ENCODE measurements at regions not wholly inside any gene's neighbourhood (a gene's known extent, or its start where the extent isn't known, plus 50 kb on each side); places are given as distances from the start of the nearest gene placed in this dataset.

DNA sequence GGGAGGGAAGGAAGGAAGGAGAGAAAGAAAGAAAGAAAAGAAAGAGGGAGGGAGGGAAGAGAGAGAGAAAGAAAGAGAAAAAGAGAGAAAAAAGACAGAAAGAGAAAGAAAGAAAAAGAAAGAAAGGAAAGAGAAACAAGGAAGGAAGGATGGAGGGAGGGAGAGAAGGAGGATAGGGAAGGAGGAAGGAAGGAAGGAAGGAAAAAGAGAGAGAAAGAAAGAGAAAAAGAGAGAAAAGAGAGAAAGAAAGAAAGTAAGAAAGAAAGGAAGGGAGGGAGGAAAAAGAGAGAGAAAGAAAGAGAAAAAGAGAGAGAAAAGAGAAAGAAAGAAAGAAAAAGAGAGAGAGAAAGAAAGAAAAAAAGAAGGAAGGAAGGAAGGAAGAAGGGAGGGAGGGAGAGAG, 105.8 kb upstream of the RBPJ start:
- Histone ChIP-seq H3K4me3 (ENCODE audit: low read length) (no peak overlapping the region), H3K36me3 (ENCODE audit: insufficient read depth, low read length) (no peaks in the 10 kb centered on the region), H3K9ac (ENCODE audit: low read depth, low read length) (no peak overlapping the region), H3K27ac (ENCODE audit: low read depth, low read length) (no peak overlapping the region), H3K4me1 (ENCODE audit: insufficient read depth, low read length) (no peaks in the 10 kb centered on the region), H3K27me3 (ENCODE audit: insufficient read depth, low read length) (no peaks in the 10 kb centered on the region), H3K9me3 (ENCODE audit: insufficient read depth, low read depth, low read length) (no peaks in the 10 kb centered on the region)

DNA sequence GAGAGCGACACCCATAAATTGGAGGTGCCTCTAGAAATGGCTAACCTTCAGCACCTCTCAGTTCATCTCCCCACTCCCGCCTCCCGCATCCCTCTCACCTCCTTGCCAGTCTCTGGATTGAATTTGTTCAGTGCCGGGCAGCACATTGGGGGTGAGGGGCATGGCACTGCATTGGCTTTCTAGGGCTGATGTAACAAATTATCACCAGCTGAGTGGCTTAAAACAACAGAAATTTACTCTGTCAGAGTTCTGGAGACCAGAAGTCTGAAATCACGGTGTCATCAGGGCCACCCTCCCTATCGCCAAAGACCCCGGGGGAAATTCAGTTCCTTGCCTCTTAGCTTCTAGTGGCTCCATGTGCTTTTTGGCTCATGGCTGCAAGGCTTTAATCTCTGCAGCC, 105.1 kb upstream of the RBPJ start:
- WGBS = 94% methylated on average over 7 of the region's 7 CpGs
- Histone ChIP-seq H3K9ac (ENCODE audit: low read depth, low read length) (no peak overlapping the region), H3K36me3 (ENCODE audit: insufficient read depth, low read length) (no peaks in the 10 kb centered on the region), H3K27ac (ENCODE audit: low read depth, low read length) (no peak overlapping the region), H3K9me3 (ENCODE audit: insufficient read depth, low read depth, low read length) (no peaks in the 10 kb centered on the region), H3K4me3 (ENCODE audit: low read length) (no peak overlapping the region), H3K27me3 (ENCODE audit: insufficient read depth, low read length) (no peaks in the 10 kb centered on the region), H3K4me1 (ENCODE audit: insufficient read depth, low read length) (no peaks in the 10 kb centered on the region)

DNA sequence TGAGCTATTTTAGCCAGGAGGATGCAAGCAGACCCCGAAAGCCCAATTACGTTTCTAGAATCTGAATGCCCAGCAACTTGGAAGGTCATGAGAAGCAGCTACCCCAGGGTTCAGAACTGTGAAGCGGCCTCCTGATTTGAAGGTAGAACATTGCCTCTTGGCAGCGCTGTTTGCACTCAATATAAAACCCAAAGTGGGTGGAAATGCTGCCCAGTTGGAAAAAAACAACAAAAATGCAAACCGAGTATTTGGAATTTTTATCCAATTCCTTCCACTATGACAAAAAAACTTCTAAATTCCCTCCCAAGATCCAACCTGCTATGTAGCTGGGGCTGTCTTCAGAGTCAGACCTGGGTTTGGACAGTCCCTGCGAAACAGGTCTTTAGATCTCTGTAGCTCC, 103.3 kb upstream of the RBPJ start:
- Histone ChIP-seq H3K9me3 (ENCODE audit: insufficient read depth, low read depth, low read length) (no peaks in the 10 kb centered on the region), H3K4me3 (ENCODE audit: low read length) (no peak overlapping the region), H3K36me3 (ENCODE audit: insufficient read depth, low read length) (no peaks in the 10 kb centered on the region), H3K9ac (ENCODE audit: low read depth, low read length) (no peak overlapping the region), H3K27ac (ENCODE audit: low read depth, low read length) (no peak overlapping the region), H3K4me1 (ENCODE audit: insufficient read depth, low read length) (no peaks in the 10 kb centered on the region), H3K27me3 (ENCODE audit: insufficient read depth, low read length) (no peaks in the 10 kb centered on the region)
- 95% methylated on average over 6 of the region's 6 CpGs for WGBS

- H3K9me3 ChIP-seq (ENCODE audit: insufficient read depth, low read depth, low read length) = no peaks in the 10 kb centered on the region
- H3K27me3 ChIP-seq (ENCODE audit: insufficient read depth, low read length) = no peaks in the 10 kb centered on the region
- H3K27ac ChIP-seq (ENCODE audit: low read depth, low read length) = no peak overlapping the region
- no peaks in the 10 kb centered on the region for H3K4me1 ChIP-seq (ENCODE audit: insufficient read depth, low read length)
- no peak overlapping the region for H3K4me3 ChIP-seq (ENCODE audit: low read length)
- WGBS = 88% methylated on average over 16 of the region's 16 CpGs
- no peak overlapping the region for H3K9ac ChIP-seq (ENCODE audit: low read depth, low read length)
- no peaks in the 10 kb centered on the region for H3K36me3 ChIP-seq (ENCODE audit: insufficient read depth, low read length)
These were observed 102.7 kb upstream of the RBPJ start for GRCh38 chr4:26217961-26218676.

- Histone ChIP-seq H3K36me3 (ENCODE audit: insufficient read depth, low read length) (no peaks in the 10 kb centered on the region), H3K27ac (ENCODE audit: low read depth, low read length) (no peak overlapping the region), H3K4me3 (ENCODE audit: low read length) (no peak overlapping the region), H3K27me3 (ENCODE audit: insufficient read depth, low read length) (no peaks in the 10 kb centered on the region), H3K9me3 (ENCODE audit: insufficient read depth, low read depth, low read length) (no peaks in the 10 kb centered on the region), H3K4me1 (ENCODE audit: insufficient read depth, low read length) (no peaks in the 10 kb centered on the region), H3K9ac (ENCODE audit: low read depth, low read length) (no peak overlapping the region)
- WGBS = 94% methylated on average over 12 of the region's 12 CpGs
These were observed 101.9 kb upstream of the RBPJ start for GRCh38 chr4:26218677-26219605.

DNA sequence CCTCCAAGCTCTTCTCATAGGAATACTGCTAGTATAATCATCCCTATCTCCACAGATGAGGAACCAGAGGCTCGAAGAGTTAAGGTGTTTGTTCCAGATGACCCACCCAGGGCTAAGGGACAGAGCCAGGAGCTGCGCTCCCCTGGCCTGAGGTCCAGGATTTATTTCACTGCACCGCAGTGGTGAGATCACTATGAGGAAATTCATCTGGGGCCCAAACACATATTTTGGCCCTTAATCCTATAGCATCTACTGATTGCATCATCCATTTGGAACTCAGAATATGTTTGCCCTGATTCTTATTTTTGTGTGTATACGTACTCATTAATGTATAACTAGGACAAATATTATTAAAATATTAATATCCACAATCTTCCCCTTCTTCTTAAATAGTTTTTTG, 100.1 kb upstream of the RBPJ start:
- Histone ChIP-seq H3K4me1 (ENCODE audit: insufficient read depth, low read length) (no peaks in the 10 kb centered on the region), H3K9me3 (ENCODE audit: insufficient read depth, low read depth, low read length) (no peaks in the 10 kb centered on the region), H3K4me3 (ENCODE audit: low read length) (no peak overlapping the region), H3K36me3 (ENCODE audit: insufficient read depth, low read length) (no peaks in the 10 kb centered on the region), H3K27ac (ENCODE audit: low read depth, low read length) (no peak overlapping the region), H3K9ac (ENCODE audit: low read depth, low read length) (no peak overlapping the region), H3K27me3 (ENCODE audit: insufficient read depth, low read length) (no peaks in the 10 kb centered on the region)
- whole genome bisulfite sequencing = 95% methylated on average over 3 of the region's 4 CpGs

DNA sequence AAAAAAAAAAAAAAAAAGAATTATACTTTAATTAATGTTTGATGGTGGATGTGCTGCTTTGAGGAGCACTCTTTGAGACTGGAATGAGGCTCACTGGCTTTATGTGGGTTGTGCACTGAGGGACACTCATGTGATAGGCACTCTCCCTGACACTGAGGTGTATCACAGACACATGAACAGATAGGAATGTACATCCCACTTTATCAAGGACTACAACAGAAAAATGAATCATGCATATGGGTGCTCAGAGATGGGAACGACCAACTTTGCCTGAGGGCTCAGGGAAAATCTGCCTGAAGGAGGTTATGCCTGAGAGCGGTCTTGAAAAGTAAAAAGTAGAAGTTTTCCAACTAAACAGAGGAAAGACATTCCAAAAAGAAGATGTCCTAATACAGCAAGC, 97.7 kb upstream of the RBPJ start:
- Histone ChIP-seq H3K36me3 (ENCODE audit: insufficient read depth, low read length) (no peaks in the 10 kb centered on the region), H3K27me3 (ENCODE audit: insufficient read depth, low read length) (no peaks in the 10 kb centered on the region), H3K4me3 (ENCODE audit: low read length) (no peak overlapping the region), H3K4me1 (ENCODE audit: insufficient read depth, low read length) (no peaks in the 10 kb centered on the region), H3K9ac (ENCODE audit: low read depth, low read length) (no peak overlapping the region), H3K27ac (ENCODE audit: low read depth, low read length) (no peak overlapping the region), H3K9me3 (ENCODE audit: insufficient read depth, low read depth, low read length) (no peaks in the 10 kb centered on the region)
- WGBS = 98% methylated on average over 2 of the region's 2 CpGs

DNA sequence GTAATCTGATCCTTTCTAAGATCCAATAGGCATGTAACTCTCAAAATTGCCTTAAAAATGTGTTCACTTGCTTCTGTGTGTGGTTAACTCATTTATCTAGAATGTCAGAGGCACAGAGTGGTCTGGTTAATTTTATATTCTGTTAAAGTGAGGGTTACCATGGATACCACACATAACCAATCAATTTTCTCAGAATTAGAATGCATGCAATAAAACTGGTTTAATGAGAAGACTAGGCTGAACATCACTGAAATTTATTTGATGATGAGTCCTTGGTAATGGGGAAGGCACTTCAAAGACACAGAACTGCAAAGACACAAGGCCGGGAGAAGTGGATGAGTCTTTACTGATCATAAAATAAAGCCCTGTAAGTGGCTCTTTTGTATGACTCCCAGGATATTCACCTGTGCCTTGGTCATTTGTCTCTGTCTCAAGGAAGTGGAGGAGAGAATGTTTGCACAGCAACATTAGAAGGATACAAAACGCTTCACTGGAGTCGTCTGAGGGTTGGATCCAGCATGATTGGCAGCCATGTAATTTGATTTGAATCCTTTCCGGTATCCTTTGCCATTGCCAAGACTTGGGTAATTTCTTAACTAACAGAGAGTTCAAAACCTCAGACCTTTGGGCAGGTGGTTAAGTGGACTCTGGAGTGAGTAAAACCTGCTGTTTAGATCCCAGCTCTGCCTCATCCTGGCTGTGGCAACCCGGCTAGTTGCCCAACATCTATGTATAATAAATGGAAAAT, 94.0 kb upstream of the RBPJ start:
- no peak overlapping the region for H3K27ac ChIP-seq (ENCODE audit: low read depth, low read length)
- no peaks in the 10 kb centered on the region for H3K36me3 ChIP-seq (ENCODE audit: insufficient read depth, low read length)
- no peak overlapping the region for H3K9ac ChIP-seq (ENCODE audit: low read depth, low read length)
- H3K9me3 ChIP-seq (ENCODE audit: insufficient read depth, low read depth, low read length) = no peaks in the 10 kb centered on the region
- 91% methylated on average over 5 of the region's 5 CpGs for WGBS
- no peaks in the 10 kb centered on the region for H3K4me1 ChIP-seq (ENCODE audit: insufficient read depth, low read length)
- no peak overlapping the region for H3K4me3 ChIP-seq (ENCODE audit: low read length)
- H3K27me3 ChIP-seq (ENCODE audit: insufficient read depth, low read length) = no peaks in the 10 kb centered on the region

DNA sequence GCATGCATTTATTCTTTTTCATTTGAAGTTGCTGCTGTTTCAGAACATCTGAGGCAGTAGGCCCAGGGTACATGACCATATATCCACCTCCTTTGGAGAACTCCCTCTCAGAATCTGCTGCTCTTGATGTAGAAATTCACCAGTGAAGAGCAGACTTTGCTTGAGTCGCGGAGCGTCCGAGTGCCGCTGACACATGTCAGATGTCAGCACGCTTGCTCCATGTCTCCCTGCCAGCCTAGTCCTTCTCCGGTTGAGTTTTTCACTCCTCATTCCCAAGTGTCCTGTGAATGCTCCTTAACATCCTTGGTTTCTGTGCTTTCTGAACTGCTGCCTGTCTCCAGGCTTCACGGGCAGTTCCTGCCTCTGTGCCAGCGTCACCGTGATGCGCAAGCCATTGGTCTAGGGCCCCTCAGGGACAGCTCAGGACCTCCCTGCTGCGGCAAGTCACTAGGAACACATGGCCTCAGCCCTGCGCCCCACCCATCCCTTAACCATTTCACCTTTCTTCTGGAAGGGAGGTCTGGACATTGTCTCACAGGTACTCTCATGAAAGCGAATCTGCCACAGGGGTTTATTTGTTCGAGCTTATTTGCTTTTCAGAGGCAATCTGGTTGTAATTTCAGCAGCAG, 93.1 kb upstream of the RBPJ start:
- 93% methylated on average over 15 of the region's 15 CpGs for WGBS
- Histone ChIP-seq H3K27me3 (ENCODE audit: insufficient read depth, low read length) (no peaks in the 10 kb centered on the region), H3K4me1 (ENCODE audit: insufficient read depth, low read length) (no peaks in the 10 kb centered on the region), H3K9ac (ENCODE audit: low read depth, low read length) (no peak overlapping the region), H3K4me3 (ENCODE audit: low read length) (no peak overlapping the region), H3K27ac (ENCODE audit: low read depth, low read length) (no peak overlapping the region), H3K36me3 (ENCODE audit: insufficient read depth, low read length) (no peaks in the 10 kb centered on the region), H3K9me3 (ENCODE audit: insufficient read depth, low read depth, low read length) (no peaks in the 10 kb centered on the region)

DNA sequence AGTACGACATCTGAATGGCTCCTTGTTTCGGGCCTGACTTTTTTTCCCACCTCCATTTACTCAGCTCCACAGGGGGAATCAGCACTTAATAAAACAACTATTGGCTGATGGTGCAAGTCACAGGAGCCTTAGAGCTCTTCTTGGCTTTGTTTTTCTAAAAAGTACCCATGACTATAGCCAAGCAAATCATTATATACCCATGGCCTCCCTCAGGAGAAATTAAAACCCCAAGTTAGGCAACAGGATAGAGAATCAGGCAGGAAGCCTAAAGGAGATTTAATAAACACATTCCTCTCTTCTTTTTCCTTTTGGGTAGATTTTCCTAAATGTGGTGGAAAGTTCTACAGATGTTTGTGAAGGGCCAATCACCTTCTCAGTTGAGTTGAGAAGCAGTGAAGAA, 91.9 kb upstream of the RBPJ start:
- Histone ChIP-seq H3K27ac (ENCODE audit: low read depth, low read length) (no peak overlapping the region), H3K9me3 (ENCODE audit: insufficient read depth, low read depth, low read length) (no peaks in the 10 kb centered on the region), H3K4me3 (ENCODE audit: low read length) (no peak overlapping the region), H3K9ac (ENCODE audit: low read depth, low read length) (no peak overlapping the region), H3K36me3 (ENCODE audit: insufficient read depth, low read length) (no peaks in the 10 kb centered on the region), H3K27me3 (ENCODE audit: insufficient read depth, low read length) (no peaks in the 10 kb centered on the region), H3K4me1 (ENCODE audit: insufficient read depth, low read length) (no peaks in the 10 kb centered on the region)
- 92% methylated on average over 2 of the region's 2 CpGs for WGBS

- Histone ChIP-seq H3K36me3 (ENCODE audit: insufficient read depth, low read length) (no peaks in the 10 kb centered on the region), H3K4me1 (ENCODE audit: insufficient read depth, low read length) (no peaks in the 10 kb centered on the region), H3K9ac (ENCODE audit: low read depth, low read length) (no peak overlapping the region), H3K27ac (ENCODE audit: low read depth, low read length) (no peak overlapping the region), H3K9me3 (ENCODE audit: insufficient read depth, low read depth, low read length) (no peaks in the 10 kb centered on the region), H3K27me3 (ENCODE audit: insufficient read depth, low read length) (no peaks in the 10 kb centered on the region), H3K4me3 (ENCODE audit: low read length) (no peak overlapping the region)
- WGBS = 99% methylated on average over 4 of the region's 4 CpGs
These were observed 90.8 kb upstream of the RBPJ start for GRCh38 chr4:26229974-26230373.
